GM18951 (cell line): ENCODE measurements at regions not wholly inside any gene's neighbourhood (a gene's known extent, or its start where the extent isn't known, plus 50 kb on each side); places are given as distances from the start of the nearest gene placed in this dataset.

Source experiments
- POLR2A ChIP-seq: IDR thresholded peaks from 4 replicates; pipeline ENCODE4 v1.6.1; 2011; ENCODE audit warnings: mild to moderate bottlenecking; ENCODE audit not compliant: insufficient read length, insufficient read depth; ENCODE audit errors: extremely low read depth
- in situ Hi-C: fragments of 300-500 bp; cut with MboI; formaldehyde crosslinking; loops from one replicate; pipeline ENCODE4 v1.12.0; 2022; ENCODE audit warnings: low sequenced_read_pairs, mixed read lengths, inconsistent platforms; ENCODE audit not compliant: unreplicated experiment

- TF ChIP-seq POLR2A = no peak
- in situ Hi-C loops = no loop called here
Measured at GRCh38 chrX:40474205-40474626, 106.6 kb upstream of the ATP6AP2 start.

DNA sequence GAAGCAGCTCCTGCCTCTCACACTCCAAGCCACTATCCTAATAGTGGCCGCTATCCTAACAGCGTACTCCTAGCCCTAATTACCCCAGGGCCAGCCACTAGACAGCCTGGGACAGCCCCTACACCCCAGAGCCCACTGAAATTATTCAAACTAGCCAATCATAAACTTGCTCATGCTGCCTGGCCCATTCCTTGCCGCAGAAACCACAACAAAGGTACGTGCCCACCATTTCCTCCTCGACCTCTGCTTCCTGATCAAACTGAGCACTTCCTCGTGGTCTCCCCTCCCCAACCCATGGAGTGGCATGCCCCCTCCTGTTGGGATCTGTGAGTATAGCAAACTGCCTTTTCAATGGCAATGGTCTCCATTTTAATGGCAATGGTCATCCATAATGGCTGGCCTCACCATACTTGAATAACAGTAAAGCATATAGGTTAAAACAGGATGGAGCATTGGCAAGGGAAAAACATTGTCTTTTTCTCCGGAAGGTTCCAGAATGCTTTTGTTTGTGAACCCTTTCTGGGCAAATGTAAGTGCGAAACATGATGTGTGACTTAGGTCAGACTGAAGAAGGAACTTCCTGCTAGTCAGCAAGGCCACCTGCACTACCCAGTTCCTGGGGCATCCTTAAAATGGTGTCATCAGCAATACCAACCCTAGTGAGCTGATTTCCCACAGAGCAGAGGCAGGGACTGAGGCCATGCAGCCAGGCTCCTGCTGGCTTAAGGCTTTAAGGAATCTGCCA lies 107.1 kb upstream of the ATP6AP2 start:
- TF ChIP-seq POLR2A = no peak
- in situ Hi-C loops = no loop called here

GRCh38 chrX:40471965-40472648 lies 108.7 kb upstream of the ATP6AP2 start:
- in situ Hi-C loops = no loop called here
- TF ChIP-seq POLR2A = no peak

DNA sequence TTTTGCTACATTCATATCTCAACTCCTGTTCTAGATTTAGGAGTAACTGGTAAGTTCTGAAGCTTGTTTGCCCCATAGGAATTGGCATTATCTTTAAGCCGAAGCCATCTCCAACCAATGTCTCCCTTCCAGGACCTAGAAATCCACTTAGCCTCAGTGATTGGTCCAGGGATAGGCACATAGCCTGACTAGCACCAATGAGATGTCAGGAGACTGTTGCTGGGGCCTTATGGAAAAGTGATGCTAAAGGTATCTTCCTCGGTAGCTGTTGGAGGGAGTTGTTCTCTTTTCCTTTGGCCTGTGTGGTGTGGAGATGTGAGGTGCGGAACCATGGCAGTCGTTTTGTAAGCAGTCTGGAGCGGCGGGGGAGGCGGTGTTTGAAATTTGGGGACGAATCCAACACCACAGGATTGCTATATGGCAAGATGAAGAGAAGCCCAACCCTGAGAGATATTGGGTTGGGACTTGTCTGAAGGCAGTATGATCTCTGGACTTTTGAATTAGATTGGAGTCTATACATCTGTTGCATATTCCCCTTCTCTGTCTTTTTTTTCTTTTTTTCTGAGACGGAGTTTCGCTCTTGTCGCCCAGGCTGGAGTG lies 109.8 kb upstream of the ATP6AP2 start:
- in situ Hi-C loops = no loop called here
- no peak for TF ChIP-seq POLR2A

DNA sequence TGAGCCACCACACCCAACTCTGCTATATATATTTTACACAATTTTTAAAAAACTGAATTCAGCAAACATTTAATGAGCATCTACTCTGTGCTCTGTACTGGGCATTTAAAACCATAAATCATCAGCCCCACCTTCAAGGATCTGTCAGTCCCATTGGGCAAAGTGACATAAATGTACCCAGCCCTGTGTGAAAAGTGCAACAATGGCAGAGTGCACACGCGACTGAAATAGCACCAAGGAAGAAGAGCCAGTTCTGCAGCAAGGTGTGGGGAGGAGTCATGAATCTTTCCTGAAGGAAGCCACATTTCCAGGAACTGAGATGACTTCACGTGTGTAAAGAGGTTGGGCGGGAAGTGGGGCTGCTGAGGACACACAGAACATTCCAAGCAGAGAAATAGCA lies 111.5 kb upstream of the ATP6AP2 start:
- no peak for TF ChIP-seq POLR2A
- in situ Hi-C loops = no loop called here

DNA sequence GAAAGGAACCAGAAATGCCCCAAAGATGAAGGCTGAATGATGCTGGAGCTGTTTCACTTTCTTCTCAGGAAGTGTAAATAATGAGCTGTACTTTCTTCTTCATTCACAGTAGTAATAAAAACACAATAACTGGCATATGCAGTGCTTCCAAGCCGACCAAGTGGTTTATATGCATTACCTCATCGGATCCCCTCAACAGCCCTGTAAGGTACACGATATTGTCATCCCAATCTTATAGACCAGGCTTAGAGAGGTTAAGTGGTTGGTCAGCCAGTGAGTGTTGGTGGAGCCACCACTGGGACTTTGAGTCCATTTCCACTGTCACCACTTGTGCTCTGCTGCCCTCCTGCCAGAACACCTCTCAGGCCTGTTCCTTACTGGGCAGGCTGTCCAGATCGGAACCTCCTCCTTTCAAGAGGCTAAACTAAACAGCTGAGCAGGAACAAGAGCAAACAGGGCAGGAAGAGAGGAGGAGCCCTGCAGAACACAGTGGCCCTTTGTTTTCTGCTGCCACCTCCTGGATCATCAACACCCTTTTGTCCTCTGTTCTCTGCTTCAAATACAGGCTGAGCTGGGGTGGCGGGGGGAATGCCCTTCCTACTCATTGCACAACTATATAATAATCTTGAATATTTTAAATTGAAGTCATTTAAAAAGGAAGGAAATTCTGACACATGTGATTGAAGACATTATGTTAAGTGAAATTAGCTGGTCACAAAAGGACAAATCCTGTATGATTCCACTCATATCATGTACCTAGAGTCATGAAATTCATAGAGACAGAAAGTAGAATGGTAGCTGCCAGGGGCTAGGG lies 112.5 kb upstream of the ATP6AP2 start:
- in situ Hi-C loops = no loop called here
- no peak for TF ChIP-seq POLR2A

- in situ Hi-C loops = no loop called here
- TF ChIP-seq POLR2A = no peak
Measured at GRCh38 chrX:40467454-40467853, 113.3 kb upstream of the ATP6AP2 start.

DNA sequence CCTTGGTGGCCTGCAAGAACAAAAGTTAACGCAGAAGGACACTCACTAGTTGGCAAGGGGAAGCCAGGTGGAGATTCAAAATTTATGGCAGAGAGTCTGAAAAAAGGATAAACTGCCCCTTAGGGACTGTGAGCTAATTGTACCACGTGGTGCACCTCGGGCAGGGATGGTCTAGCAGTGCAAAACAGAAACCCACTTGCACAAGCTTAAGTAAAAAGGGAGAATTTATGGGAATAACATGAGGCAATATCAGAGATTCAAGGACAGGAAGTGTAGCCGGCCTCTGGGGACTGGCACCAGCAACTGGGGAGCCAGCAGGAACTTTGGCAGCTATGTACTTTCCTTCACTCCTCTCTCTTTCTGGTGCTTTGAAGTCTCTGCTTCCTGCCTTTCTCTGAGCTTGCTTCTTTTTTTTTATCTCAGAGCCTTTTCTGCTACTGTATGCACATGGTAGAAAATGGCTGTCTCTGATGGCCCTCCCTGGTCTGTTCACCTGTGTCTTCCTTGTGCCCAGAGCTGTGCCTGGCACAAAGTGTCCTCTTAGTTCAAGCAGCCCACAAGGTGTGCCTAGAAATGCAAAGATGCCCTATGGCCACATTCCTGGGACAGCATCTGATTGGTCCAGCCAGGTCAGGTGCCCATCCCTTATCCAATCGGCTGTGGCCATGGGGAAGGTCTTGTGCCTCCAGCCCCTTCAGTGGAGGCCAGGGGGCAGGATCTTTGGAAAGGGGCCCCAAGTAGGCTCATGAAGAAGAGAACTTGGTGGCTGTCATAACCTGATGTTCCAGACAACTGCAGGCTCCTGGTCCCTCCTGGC lies 114.8 kb upstream of the ATP6AP2 start:
- no peak for TF ChIP-seq POLR2A
- in situ Hi-C loops = no loop called here

- in situ Hi-C loops = no loop called here
- TF ChIP-seq POLR2A = no peak
Measured at GRCh38 chrX:40462795-40463194, 118.0 kb upstream of the ATP6AP2 start.

DNA sequence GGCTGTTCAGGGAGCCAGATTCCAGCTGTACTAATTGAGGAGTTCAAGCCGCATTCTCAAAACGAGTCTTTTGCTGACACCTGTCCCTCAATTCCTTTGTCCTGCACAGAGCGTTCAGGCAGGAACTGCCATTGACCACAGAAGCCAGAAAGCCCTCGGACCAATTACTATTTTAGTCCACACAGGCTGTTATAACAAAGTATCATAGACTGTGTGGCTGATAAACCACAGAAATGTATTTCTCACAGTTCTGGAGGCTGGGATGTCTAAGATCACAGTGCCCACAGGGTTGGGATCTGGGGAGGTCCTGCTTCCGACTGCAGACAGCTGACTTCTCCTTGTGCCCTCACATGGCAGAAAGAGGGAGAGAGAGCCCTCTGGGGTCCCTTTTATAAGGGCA lies 119.8 kb upstream of the ATP6AP2 start:
- in situ Hi-C loops = no loop called here
- TF ChIP-seq POLR2A = no peak

- no peak for TF ChIP-seq POLR2A
- in situ Hi-C loops = no loop called here
Measured at GRCh38 chrX:40459571-40460158, 121.1 kb upstream of the ATP6AP2 start.

- no peak for TF ChIP-seq POLR2A
- in situ Hi-C loops = no loop called here
Measured at GRCh38 chrX:40457406-40457805, 123.4 kb upstream of the ATP6AP2 start.
